ENCODE measurements at regions not wholly inside any gene's neighbourhood (a gene's known extent, or its start where the extent isn't known, plus 50 kb on each side); places are given as distances from the start of the nearest gene placed in this dataset.

GRCh38 chr7:125605241-125605640, 675.6 kb upstream of the POT1 start:
- CTCF ChIA-PET, result no interaction called here
- no peak for TF ChIP-seq CTCF (IDR thresholded peaks at IDR 0.05; ENCODE audit: insufficient read depth, low read depth, low read length)
- POLR2A ChIA-PET, result no interaction called here
- H3K36me3 ChIP-seq (ENCODE audit: control insufficient read depth, insufficient read depth, low read length), result no peaks in the 10 kb centered on the region
- DNase-seq (ENCODE audit: low read depth), result no peak
- H3K27me3 ChIP-seq (ENCODE audit: control insufficient read depth, insufficient read depth, low read length), result no peaks in the 10 kb centered on the region
- no peak overlapping the region for H3K4me3 ChIP-seq (ENCODE audit: low read depth, low read length)

- DNase-seq (ENCODE audit: low read depth), result no peak
- CTCF ChIA-PET, result no interaction called here
- POLR2A ChIA-PET, result no interaction called here
- TF ChIP-seq CTCF (IDR thresholded peaks at IDR 0.05; ENCODE audit: insufficient read depth, low read depth, low read length), result no peak
- Histone ChIP-seq H3K4me3 (ENCODE audit: low read depth, low read length) (no peak overlapping the region), H3K27me3 (ENCODE audit: control insufficient read depth, insufficient read depth, low read length) (no peaks in the 10 kb centered on the region), H3K36me3 (ENCODE audit: control insufficient read depth, insufficient read depth, low read length) (no peaks in the 10 kb centered on the region)
These were observed 672.8 kb upstream of the POT1 start for GRCh38 chr7:125602441-125602840.

GRCh38 chr7:125599387-125599786, 669.8 kb upstream of the POT1 start:
- TF ChIP-seq CTCF (IDR thresholded peaks at IDR 0.05; ENCODE audit: insufficient read depth, low read depth, low read length), result no peak
- no peaks in the 10 kb centered on the region for H3K36me3 ChIP-seq (ENCODE audit: control insufficient read depth, insufficient read depth, low read length)
- no peaks in the 10 kb centered on the region for H3K27me3 ChIP-seq (ENCODE audit: control insufficient read depth, insufficient read depth, low read length)
- ChIA-PET CTCF (no interaction called here), POLR2A (no interaction called here)
- H3K4me3 ChIP-seq (ENCODE audit: low read depth, low read length), result no peak overlapping the region
- DNase-seq (ENCODE audit: low read depth), result no peak

- Histone ChIP-seq H3K27me3 (ENCODE audit: control insufficient read depth, insufficient read depth, low read length) (no peaks in the 10 kb centered on the region), H3K36me3 (ENCODE audit: control insufficient read depth, insufficient read depth, low read length) (no peaks in the 10 kb centered on the region), H3K4me3 (ENCODE audit: low read depth, low read length) (no peak overlapping the region)
- POLR2A ChIA-PET, result no interaction called here
- no peak for DNase-seq (ENCODE audit: low read depth)
- no peak for TF ChIP-seq CTCF (IDR thresholded peaks at IDR 0.05; ENCODE audit: insufficient read depth, low read depth, low read length)
- CTCF ChIA-PET, result no interaction called here
These were observed 662.7 kb upstream of the POT1 start for GRCh38 chr7:125592331-125592730.

- ChIA-PET CTCF (no interaction called here), POLR2A (no interaction called here)
- H3K4me3 ChIP-seq (ENCODE audit: low read depth, low read length), result no peak overlapping the region
- H3K36me3 ChIP-seq (ENCODE audit: control insufficient read depth, insufficient read depth, low read length), result no peaks in the 10 kb centered on the region
- no peak for TF ChIP-seq CTCF (IDR thresholded peaks at IDR 0.05; ENCODE audit: insufficient read depth, low read depth, low read length)
- no peak for DNase-seq (ENCODE audit: low read depth)
- no peaks in the 10 kb centered on the region for H3K27me3 ChIP-seq (ENCODE audit: control insufficient read depth, insufficient read depth, low read length)
These were observed 643.5 kb upstream of the POT1 start for GRCh38 chr7:125573126-125573525.
